D341Med (cell line): ENCODE measurements at regions not wholly inside any gene's neighbourhood (a gene's known extent, or its start where the extent isn't known, plus 50 kb on each side); places are given as distances from the start of the nearest gene placed in this dataset.

Source experiments
- DNase-seq: peaks from one replicate; pipeline ENCODE4 v3.0.0; 2012; ENCODE audit warnings: low spot score

DNA sequence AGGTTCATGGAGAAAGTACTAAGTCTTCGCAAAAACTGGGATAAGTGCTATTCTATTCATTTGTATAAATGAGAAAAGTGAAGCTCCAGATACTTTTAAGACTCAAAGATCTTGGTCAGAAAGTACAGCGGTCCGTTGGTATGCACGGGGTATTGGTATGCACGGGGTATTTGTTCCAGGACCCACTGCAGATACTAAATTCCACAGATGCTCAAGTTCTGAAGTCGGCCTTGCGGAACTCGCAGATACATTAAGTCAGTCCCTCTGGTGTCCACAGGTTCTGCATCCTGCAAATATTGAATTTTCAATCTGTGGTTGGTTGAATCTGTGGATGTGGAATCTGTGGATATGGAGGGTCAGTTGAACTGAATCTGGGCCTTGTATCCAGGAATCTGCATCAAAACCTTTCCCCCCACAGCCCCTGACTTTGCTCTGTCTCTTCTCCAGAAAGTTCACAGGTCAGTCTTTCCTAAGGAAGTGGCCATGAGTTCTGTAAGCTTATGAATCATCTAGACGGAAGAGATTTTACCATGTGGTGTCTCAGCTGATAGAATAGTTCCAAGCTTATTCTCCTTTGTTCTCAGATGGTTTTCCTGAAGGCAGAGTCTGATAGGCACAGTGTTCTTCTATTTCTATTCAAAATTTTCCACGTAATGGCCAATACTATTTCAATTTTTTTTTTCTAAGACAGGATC lies 274.7 kb downstream of the NEDD1 start:
- DNase-seq: no peak

DNA sequence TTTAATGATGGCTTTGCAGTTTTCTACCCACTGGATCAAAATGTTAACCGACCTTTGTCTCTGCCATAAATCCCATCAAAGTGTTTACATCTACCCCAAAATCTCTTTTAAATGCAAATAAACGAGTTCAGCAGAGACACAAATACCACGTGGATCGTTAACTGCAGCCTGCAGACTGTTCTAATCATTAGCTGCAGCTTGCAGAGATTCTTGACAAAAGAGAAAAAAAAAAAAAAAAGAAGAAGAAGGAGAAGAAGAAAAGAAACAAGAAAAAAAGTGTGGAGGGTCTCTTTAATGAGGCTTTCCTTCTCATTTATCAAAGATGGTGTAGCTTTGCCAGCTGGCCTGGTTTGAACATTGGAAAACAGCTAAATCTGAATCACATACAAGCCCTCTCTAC lies 275.7 kb downstream of the NEDD1 start:
- no peak for DNase-seq

DNA sequence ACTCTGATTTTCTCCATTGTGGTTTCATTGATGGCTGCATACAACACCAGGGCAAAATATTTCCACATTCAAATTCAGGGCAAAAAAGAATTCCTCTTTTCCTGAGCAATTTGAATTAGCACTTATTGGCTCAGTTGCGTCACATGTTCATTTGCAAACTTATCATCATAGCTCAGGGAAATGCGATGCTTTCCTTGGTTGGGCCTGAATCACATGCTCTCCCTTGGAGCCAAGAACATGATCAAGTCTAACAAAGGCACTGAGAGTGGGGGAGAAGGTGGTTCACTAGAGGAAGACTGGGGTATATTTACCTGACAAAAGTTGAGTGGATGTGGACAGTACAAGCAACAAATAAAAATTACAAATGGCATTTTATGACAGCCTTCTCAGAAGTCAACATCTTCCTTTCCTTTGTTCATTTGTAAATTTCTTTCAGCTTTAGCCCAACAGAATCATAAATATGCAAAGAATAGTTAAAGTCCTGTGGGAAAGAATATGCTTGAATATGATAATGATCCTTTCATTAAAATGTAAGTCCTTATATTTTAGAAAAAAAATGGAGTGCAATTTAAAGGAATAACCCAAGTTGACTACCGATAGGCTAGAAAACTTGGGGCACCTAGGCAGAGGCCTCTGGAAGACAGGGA lies 277.2 kb downstream of the NEDD1 start:
- DNase-seq: no peak

DNA sequence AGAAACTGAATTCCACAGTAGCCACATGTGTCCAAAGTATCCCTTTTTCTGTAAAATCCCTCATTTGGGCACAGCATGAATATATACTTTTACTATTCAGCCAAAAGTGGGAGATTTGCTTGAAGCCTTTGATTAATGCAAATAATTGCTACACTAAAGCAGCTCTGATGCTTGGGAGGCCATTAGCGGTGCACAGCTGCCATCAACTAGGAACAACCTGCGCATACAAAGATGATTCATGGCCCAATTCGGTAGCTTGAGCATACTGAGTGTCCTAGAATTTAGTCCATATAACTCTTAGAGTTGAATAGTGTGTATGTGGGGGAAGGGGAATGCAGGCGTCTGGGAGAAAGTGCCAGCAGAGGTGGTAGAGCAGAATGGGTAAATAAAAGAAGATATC lies 277.0 kb upstream of the RMST start:
- no peak for DNase-seq

DNA sequence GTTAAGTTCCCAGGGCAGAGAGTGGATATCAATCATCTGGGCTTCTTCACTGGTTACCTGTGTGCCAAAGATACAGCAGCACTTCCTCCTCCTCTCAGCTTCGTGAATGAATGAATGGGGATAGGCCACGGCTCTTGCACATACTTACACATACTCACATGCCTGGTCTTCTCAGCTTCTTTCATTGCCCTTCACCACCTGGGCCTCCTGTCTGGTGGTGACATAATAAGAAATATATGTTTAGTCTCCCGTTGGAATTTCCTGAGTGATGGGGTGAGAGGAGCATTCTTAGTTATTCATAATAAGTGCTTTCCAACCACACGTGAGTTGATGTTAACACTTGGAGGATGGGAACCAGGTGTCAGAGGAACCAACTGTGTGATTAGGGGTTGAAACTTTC lies 268.1 kb upstream of the RMST start:
- DNase-seq: no peak

DNA sequence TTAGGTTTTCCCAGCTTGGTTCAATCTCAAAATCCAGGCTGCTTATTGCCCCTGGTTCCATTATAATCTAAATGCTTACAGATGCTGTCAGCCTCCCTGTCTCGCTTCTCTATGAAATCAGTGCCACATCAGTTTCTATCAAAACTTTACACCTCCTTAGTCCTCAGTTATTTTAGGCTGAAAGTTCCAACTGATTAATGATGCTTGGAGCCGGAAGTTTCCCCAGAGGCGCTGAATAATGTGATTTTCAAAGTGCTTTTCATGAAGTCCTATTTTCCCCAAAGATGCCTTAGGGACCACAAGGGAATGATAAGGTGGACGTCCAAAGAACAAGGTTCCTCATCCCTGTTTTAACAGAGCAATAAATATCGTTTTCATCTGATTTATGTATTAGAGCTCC lies 262.4 kb upstream of the RMST start:
- no peak for DNase-seq

DNA sequence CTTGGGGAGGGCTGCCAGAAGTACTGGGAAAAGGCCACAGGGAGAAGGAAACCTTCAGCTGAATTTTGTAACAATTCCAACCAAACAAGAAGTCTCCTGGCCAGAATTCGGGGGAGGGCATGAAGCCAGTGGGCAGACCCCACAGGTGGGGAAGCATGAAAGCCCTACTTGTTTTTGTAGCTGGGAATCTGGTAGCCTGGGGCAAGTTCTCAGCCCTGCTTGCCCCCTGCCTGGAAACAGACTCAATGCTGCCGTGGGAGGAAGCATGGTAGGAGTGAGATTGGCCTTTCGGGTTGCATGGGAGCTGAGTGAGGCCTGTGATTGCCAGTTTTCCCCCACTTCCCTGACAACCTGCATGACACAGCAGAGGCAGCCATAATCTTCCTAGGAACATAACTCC lies 259.2 kb upstream of the RMST start:
- DNase-seq: no peak

DNA sequence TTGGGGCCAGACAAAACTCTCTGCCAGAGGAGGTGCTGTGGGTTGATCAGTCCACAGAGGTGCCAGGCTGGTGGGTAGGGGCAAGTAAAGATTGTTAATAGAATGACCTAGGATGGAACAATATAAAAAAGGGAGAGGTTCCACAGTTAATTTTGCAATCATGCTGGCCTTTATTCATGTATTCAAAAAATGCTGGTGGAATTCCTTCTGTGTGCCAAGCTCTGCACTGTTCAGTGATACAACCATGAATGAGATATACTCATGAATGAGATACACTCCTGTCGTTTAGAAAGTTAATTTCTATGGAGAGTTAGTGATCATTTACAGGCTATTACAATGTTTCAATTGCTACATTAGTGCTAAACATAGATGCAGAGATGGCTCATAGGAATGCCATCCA lies 252.6 kb upstream of the RMST start:
- DNase-seq: no peak

DNA sequence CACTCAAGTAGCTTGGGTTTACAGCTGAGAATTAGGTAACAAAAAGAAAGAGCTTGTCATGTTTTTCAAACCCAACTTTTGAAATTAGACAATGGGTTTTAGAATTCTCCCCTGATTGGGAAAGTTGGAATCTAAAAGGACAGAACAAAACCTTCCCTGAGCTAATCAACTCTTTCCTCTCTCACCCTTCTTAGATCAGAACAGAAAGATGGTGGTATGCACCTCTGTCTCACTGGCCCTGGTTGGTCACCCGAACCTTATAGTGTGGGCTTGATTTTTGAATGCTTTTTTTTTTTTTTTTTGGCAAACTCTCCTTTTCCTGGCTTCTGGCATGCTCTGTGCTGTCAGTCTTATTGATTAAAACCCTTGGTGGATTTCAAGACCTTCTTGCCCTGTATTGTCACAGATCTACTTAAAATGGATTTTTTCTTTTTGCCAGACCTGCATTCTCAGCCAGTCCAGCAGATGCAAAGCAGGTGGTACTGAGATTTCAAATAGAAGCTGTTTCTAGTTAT lies 251.1 kb upstream of the RMST start:
- DNase-seq: no peak

DNA sequence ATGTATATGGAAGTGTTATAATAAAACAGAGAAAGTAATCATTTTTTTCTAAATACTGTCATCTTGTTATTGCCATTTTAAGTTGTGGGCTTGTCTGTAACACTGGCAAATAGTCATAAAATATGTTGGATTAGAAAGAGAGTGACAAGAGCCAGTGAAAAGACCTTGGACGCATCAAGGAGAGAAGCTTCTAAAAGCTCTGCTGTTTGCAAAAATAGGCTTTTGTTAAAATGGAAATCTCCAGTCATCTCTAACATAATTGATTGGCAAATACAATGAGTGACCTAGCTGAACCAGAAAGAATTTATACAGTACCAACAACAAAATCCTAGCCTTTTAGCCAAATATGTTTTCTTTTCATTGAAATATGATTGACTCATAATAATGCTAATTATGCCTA lies 245.8 kb upstream of the RMST start:
- DNase-seq: no peak

DNA sequence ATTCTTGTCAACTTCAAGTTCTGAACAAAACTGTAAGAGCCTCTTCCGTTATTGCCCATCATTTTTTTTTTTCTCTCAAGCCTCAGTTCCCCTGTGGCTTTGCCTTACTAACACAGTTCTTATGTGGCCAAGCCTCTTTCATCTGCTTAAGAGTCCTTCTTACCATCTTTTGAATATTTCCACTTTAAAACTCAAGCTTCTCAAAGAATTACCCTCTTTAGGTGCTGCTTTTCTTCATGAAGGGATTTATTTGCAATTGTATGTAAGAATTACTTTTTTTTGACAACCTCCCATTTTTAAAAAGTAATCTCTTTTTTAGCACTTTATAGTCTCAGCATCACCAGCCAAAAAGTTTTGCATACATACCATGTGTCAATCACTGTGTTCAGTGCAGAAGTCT lies 240.2 kb upstream of the RMST start:
- no peak for DNase-seq

DNA sequence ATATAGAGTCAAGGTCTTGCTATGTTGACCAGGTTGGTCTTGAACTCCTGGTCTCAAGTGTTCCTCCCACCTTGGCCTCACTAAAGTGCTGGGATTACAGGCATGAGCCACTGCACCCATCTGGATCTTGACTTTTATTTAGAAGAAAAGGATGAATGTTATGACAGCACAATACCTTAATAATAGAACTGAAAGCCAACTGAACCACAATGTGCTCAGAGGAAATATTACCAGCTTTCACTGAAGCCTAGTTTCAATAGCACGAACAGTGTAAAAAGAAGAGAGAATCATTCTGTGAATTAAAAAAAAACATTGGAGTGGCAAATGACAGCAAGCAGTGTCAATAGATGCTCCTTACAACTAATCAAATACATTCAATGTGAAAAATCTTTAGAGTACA lies 239.2 kb upstream of the RMST start:
- no peak for DNase-seq

DNA sequence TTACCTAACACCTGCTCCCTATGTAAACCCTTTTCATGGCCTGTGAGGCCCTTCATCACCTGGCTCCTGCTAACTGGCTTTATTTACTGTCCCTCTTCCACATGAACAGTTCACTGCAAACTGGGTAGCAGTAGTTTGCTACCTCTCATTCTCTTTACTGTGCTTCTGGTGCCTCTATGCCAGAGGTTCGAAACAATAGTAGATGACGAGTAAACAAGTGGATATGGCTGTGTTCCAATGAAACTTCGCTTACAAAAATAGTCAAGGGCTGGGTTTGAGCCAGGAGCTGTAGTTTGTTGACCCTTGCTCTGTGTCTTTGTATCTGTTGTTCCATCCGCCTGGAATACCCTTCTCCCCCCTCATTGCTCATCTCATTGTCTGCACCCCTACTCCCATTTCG lies 233.6 kb upstream of the RMST start:
- no peak for DNase-seq

DNA sequence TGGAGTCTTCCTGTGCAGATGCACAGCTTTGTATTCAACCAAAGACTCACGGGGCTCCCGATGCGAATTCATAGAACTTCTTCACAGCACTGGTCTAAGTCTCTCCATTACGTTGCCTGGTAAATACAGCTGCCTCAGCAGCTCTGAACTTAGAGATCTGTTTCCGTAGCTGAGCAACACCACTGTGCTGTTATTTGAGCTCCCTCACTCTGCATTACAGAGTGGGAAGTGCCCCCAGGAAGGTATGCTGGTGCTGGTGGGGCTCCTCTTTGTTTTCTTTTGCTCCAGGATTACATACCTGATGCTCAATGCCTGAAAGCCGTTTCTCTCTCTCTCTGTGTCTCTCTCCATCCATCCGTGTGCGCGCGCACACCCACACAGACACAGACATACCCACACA lies 227.5 kb upstream of the RMST start:
- no peak for DNase-seq

DNA sequence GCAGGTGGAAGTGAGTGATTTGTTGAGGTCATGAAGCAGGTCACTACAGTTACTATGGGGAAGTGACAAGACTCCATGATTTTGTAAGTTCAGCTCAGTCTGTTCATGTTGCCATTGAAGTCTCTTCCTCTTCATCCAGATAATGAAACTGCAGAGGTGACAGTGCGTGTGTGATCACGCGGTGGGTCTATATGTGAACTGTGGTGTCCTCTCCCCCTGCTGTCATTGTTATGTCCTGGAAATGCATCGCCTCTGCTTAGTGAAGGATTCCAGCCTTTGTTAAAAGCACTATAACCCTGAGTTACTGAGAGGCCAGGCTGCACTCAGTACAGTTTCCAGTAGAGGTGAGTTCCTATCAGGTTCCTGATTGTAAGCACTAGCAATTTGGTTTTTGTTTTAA lies 216.2 kb upstream of the RMST start:
- DNase-seq: no peak

DNA sequence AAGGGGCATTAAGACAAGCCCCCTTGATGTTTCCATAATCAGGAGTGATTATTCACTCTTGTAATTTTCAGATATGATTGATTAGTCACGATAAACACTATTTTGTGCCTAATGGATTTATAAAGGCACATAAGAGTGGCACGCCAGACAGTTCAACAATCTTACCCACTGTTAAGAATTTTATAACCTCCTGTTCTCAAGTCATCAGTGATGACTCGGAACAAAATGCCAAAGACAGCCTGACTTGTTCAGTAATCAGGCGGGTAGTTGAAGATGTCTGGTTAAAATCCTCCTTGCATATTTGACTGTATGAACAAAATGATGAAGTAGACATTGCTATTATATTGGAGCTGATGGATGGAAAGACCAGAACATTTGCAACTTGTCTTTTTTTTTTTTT lies 212.1 kb upstream of the RMST start:
- DNase-seq: no peak

DNA sequence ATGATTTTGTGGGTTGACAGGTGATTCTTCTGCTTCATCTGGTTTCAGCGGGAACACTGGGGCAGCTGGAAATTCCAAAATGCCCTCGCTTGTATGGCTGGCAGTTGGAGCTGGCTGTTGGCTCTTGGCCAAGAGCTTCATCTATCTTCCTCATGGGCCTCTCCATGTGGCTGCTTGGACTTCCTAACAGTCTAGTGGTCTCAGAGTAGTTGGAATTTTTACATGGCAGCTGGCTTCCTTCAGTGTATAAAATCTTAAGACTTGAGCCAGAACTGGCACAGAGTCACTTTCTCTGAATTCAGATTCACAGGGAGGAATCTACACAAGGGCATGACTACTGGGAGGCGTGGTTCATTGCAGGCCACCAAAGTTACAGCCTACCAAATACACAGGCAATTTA lies 204.9 kb upstream of the RMST start:
- DNase-seq: no peak

DNA sequence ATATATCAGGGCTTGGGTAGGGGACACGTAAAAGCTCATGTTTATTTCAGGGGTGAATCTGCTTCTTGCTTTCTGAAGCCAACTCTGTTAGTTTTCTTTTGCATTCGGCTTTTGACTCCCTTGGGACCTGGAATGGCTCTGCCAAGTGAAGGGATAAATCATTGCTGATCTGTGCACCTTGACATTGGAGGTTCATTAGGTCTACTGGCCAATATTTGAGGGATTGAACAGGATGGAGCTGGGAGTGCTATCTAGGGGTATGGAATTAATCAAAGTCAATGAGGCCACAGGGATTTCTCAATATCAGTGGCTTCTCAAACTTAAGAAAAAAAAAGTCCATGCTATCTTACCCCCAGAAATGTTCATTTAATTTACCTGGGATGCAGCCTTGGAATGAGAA lies 203.5 kb upstream of the RMST start:
- DNase-seq: no peak

DNA sequence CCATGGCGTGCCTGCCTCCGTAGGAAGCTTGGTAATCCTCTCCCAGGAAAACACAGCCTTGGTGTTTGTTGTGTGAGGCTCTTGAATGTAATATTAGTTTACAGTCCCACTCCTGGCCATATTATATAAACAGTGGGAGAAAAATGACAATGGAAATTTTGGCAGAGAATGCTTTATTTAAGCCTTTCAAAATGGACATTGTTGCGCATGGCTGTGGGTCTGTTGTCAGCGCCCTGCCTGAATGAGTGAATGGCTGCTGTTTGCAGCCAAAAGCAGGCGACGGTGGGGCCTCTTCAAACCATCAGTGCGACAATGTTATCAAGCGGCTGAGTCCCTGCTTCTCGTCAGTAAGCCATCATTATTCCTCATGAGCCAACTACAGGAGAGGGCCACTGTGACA lies 201.8 kb upstream of the RMST start:
- no peak for DNase-seq

DNA sequence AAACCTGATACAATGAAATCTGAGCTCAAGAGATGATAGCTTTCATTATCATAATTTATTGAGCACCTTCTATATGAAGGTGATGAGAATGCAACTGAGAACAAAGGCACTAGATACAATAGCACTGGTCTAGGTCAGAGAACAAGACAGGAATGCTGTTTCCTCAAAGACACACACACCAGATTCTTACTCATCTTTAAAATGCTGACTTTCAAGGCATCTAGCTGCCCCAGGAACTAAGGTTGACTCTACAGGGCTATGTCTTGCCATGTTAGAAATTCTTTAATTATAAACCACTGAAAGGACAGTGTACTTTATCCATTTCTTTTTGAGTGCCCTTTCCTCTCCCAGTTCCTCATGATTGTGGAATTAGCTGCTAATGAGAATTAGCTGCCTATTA lies 195.4 kb upstream of the RMST start:
- DNase-seq: no peak

DNA sequence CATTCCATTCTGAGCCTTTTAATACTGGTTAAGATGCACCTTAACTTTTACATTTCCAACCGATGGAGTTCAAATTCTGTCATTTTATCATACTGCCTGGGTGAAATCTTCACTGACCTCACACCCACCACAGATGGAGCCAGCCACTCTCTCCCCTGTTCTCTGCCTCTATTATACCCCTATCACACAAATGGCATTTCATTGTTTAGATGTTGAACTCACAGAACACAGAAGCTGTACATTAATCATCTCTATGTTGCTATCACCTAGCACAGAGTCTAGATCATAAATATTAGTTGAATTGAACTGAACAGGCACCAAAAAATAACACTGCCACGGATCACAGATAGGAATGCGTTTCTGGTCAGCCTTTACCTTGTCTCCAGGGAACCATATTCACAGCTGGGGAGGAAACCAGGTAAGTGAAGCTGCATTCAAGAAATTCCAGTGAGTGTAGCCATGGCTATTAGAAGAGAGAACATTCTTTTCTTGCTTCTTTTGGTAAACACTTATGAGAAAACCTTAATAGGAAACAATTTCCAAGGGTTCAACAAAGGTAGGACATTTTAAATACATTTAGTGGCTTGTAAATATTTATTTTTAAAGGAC lies 194.9 kb upstream of the RMST start:
- no peak for DNase-seq

DNA sequence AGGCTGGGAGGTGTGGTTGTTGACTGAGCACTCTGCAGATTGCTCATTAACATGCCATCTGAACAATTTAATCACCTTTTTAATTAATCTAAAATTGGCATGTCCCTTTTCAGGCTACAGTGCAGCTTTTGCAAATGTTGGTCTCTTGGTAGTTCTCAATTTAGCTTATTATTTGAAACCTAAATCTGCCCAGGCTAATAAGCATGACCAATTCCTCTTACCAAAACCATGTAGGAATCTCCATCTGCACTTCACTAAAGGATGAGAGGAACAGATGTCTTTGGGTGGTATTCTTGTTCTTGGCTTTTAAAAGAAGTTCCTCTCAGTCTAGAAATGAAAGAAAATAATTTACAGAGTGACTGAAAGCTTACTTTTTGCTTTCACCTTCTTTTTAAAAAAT lies 190.1 kb upstream of the RMST start:
- no peak for DNase-seq

DNA sequence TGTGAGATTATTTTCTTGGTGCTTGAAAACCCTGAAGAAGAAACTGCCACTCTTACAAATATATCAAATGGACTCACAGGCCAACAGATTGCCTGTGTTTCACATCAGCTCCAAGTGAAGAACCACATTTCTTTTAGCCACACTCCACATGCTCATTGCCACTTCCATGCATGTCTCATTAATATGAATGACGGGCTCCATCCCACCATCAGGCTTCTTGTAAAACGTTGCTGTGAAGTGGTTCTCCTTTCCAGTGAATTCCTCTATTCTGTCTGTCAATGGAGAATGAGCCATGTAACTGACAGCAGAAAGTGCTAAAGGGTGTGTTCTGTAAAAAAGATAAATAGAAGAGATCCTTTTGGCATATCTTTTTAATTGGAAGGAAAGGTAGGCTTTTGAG lies 188.2 kb upstream of the RMST start:
- DNase-seq: no peak

DNA sequence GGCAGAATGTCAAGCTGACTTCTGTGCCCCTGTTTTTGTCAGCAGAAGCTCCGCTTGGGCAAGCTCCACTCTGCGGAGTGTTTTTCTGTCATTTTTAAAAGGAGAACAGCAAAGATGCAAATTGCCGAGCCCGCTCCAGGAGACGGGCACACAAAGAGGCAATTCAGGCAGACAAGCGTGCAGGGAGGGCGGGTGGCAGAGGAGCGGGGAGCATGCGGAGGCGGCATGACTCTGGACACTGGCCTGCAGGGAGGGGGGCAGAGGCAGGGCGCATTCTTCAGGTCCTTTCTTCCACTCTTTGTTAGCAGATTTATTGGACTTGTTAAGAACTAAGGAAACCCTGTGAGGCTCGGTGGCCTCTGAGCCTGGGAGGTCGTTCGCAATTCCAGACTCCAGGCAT lies 187.3 kb upstream of the RMST start:
- no peak for DNase-seq
